ENCODE measurements at regions not wholly inside any gene's neighbourhood (a gene's known extent, or its start where the extent isn't known, plus 50 kb on each side); places are given as distances from the start of the nearest gene placed in this dataset.

- TF ChIP-seq, protein P1, sequence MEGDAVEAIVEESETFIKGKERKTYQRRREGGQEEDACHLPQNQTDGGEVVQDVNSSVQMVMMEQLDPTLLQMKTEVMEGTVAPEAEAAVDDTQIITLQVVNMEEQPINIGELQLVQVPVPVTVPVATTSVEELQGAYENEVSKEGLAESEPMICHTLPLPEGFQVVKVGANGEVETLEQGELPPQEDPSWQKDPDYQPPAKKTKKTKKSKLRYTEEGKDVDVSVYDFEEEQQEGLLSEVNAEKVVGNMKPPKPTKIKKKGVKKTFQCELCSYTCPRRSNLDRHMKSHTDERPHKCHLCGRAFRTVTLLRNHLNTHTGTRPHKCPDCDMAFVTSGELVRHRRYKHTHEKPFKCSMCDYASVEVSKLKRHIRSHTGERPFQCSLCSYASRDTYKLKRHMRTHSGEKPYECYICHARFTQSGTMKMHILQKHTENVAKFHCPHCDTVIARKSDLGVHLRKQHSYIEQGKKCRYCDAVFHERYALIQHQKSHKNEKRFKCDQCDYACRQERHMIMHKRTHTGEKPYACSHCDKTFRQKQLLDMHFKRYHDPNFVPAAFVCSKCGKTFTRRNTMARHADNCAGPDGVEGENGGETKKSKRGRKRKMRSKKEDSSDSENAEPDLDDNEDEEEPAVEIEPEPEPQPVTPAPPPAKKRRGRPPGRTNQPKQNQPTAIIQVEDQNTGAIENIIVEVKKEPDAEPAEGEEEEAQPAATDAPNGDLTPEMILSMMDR (IDR thresholded peaks at IDR 0.05 in 4 of 5, conservative IDR thresholded peaks at IDR 0.05 in 1 of 5), result no peak
- TF ChIP-seq POLR2A (IDR thresholded peaks at IDR 0.05), result no peak
Measured at GRCh38 chr12:112734859-112735695, 56.5 kb upstream of the RPH3A start.
